ENCODE measurements at regions not wholly inside any gene's neighbourhood (a gene's known extent, or its start where the extent isn't known, plus 50 kb on each side); places are given as distances from the start of the nearest gene placed in this dataset.

DNA sequence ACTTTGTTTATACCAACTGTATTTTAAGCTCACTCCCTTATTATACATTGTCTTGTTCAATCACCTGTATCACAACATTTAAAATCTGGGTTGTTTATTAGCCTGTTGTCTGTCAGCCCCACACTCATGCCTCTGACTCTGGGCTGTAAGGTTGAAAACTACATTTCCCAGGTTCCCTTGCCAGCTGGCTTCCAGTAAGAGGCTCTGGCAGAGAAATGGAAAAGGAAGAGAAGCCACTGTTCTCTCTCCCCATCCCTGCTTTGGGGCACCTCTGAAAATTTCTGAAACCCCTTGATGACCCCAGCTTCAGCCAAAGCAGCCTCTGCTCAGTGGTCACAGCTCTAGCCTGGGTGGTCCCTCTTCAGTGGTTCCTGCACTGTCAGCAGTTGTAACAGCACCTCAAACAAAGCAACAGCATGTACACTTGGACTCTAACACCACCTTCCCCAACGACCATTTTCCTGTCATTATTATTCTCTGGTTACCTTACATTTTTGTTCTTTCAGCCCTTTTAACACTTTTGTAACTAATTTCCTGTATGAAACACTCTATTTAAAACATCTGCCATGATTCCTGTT, 108.9 kb upstream of the LGALSL start:
- CTCF ChIA-PET: interaction anchor here (0.6 to 1.7 kb wide), 2 partner anchors 14 to 102 kb away, joined by 3 to 5 read pairs; no protein-coding TSS in a partner anchor
- POLR2A ChIA-PET: no interaction called here

DNA sequence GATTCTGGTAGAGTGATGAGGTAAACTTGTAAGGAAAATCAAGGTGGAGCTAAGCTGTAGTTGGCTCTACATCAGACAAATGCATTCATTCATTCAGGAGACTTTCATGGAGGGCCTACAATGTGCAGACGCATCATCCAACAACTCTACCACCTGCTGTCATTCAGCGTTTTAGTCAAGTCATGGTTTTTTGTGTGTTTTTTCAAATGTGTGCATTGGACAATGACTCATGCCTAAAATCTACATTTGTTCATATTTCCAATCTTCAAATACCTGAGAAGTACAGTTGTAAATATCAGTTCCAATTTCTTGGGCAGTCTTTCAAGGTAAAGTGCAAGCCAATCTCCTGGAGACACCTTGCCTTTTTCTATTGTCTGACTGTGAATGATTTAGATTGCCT, 108.0 kb upstream of the LGALSL start:
- CTCF ChIA-PET: interaction anchor here (1.4 to 1.7 kb wide), 2 partner anchors 15 to 142 kb away, joined by 4 to 5 read pairs; no protein-coding TSS in a partner anchor
- Histone ChIP-seq H3K36me3 (ENCODE audit: control insufficient read depth, insufficient read depth, low read length) (no peaks in the 10 kb centered on the region), H3K27me3 (ENCODE audit: control insufficient read depth, insufficient read depth, low read length) (peaks cover 14% of the 10 kb centered on the region), H3K4me3 (ENCODE audit: low read depth, low read length) (no peak overlapping the region)
- DNase-seq (ENCODE audit: low read depth): no peak
- TF ChIP-seq, protein P1, sequence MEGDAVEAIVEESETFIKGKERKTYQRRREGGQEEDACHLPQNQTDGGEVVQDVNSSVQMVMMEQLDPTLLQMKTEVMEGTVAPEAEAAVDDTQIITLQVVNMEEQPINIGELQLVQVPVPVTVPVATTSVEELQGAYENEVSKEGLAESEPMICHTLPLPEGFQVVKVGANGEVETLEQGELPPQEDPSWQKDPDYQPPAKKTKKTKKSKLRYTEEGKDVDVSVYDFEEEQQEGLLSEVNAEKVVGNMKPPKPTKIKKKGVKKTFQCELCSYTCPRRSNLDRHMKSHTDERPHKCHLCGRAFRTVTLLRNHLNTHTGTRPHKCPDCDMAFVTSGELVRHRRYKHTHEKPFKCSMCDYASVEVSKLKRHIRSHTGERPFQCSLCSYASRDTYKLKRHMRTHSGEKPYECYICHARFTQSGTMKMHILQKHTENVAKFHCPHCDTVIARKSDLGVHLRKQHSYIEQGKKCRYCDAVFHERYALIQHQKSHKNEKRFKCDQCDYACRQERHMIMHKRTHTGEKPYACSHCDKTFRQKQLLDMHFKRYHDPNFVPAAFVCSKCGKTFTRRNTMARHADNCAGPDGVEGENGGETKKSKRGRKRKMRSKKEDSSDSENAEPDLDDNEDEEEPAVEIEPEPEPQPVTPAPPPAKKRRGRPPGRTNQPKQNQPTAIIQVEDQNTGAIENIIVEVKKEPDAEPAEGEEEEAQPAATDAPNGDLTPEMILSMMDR (IDR thresholded peaks at IDR 0.05; ENCODE audit: insufficient read depth, low read depth, low read length): no peak
- POLR2A ChIA-PET: no interaction called here

More for the DNA sequence above, 108.9 kb upstream of the LGALSL start:
- no peaks in the 10 kb centered on the region for H3K36me3 ChIP-seq (ENCODE audit: control insufficient read depth, insufficient read depth, low read length)
- TF ChIP-seq, protein P1 (IDR thresholded peaks at IDR 0.05; ENCODE audit: insufficient read depth, low read depth, low read length): no peak
- peaks cover 14% of the 10 kb centered on the region for H3K27me3 ChIP-seq (ENCODE audit: control insufficient read depth, insufficient read depth, low read length)
- no peak for DNase-seq (ENCODE audit: low read depth)
- H3K4me3 ChIP-seq (ENCODE audit: low read depth, low read length): no peak overlapping the region

DNA sequence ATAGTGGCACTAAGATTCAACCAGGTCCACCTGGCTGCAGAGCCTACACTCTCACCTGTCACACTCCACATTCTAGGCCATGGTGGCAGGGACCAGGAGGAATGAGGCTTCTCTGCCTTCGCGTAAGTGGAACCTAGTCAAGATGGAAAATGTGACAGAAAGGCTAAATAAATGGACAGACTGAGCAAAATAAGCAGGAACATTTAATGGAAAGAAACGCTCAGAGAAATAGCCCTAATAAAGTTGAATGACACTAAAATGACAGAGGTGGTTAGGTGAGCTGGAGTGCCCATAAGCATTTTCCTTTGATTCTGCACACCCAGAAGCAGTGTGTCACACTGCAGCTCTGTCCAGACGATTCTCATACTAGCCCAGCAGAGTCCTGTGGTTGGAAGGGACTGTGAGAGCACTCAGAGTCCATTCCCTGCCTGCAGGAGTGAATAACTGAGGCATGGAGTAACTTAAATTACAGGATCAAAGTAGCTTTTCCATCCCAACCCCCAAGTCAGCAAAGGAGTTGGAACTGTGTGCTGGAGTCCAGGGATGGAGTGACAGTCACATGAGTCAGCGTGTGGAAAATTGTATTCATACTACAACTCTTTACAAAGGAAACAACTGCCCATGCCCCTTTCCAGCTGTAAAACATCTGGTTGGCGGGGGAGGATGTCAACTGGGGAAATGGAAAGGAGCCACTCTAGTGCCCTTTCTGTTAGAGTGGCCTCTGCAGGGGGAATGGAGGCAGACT, 105.4 kb upstream of the LGALSL start:
- ChIA-PET POLR2A (interaction anchor here (0.7 kb wide), 1 partner anchor 18 kb away, joined by 3 read pairs; no protein-coding TSS in a partner anchor), CTCF (interaction anchor here (1.1 to 1.3 kb wide), 3 partner anchors 13 to 299 kb away, joined by 3 read pairs; no protein-coding TSS in a partner anchor)
- TF ChIP-seq, protein P1 (IDR thresholded peaks at IDR 0.05; ENCODE audit: insufficient read depth, low read depth, low read length): no peak
- no peaks in the 10 kb centered on the region for H3K36me3 ChIP-seq (ENCODE audit: control insufficient read depth, insufficient read depth, low read length)
- no peak for DNase-seq (ENCODE audit: low read depth)
- H3K4me3 ChIP-seq (ENCODE audit: low read depth, low read length): no peak overlapping the region
- peaks cover 9% of the 10 kb centered on the region for H3K27me3 ChIP-seq (ENCODE audit: control insufficient read depth, insufficient read depth, low read length)

DNA sequence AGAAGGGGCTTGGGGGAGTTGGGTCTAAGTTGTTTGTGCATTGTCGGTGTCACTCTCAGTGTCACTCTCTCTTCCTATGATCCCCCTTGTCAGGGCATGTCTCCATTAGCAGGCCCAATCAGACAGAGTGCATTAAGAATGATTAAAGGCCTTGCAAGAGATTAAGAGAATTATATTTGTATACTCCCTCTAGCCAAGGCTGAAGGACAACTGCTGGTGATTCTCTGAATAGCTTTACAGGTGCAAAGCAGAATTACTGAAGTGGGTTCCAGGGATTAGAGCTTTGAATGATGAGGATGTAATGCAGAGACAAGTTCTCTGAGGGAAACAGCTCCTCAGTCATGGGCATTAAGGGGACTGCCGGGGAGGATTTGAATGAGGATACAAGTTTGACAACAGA, 104.8 kb upstream of the LGALSL start:
- TF ChIP-seq, protein P1 (IDR thresholded peaks at IDR 0.05; ENCODE audit: insufficient read depth, low read depth, low read length): no peak
- Histone ChIP-seq H3K27me3 (ENCODE audit: control insufficient read depth, insufficient read depth, low read length) (peaks cover 9% of the 10 kb centered on the region), H3K36me3 (ENCODE audit: control insufficient read depth, insufficient read depth, low read length) (no peaks in the 10 kb centered on the region), H3K4me3 (ENCODE audit: low read depth, low read length) (no peak overlapping the region)
- ChIA-PET CTCF (interaction anchor here (1.1 to 1.3 kb wide), 2 partner anchors 18 to 300 kb away, joined by 3 read pairs; no protein-coding TSS in a partner anchor), POLR2A (no interaction called here)
- no peak for DNase-seq (ENCODE audit: low read depth)

DNA sequence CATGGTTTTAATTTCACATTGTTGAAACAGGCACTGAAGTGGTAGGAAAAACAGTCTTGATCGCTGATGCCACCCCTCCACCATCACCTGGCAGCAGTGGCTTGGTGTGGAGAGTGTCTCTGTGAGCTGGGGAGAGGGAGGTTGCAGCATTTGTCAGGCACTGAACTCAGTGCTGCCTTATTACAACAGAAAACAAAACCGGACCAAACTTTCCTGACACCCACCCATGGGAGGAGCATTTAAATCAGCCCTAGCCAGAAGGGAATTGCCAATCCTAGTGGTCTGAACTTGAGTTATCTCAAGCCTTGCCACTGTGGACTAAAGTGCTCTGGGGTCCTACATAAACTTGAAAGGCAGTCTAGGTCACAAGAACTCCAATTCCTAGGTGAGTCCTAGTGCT, 103.0 kb upstream of the LGALSL start:
- CTCF ChIA-PET: no interaction called here

More for the DNA sequence above, 103.0 kb upstream of the LGALSL start:
- POLR2A ChIA-PET: no interaction called here
- no peak for DNase-seq (ENCODE audit: low read depth)
- Histone ChIP-seq H3K27me3 (ENCODE audit: control insufficient read depth, insufficient read depth, low read length) (peaks cover 9% of the 10 kb centered on the region), H3K36me3 (ENCODE audit: control insufficient read depth, insufficient read depth, low read length) (no peaks in the 10 kb centered on the region), H3K4me3 (ENCODE audit: low read depth, low read length) (no peak overlapping the region)
- TF ChIP-seq, protein P1 (IDR thresholded peaks at IDR 0.05; ENCODE audit: insufficient read depth, low read depth, low read length): no peak
